GM18505 (cell line): ENCODE measurements at regions not wholly inside any gene's neighbourhood (a gene's known extent, or its start where the extent isn't known, plus 50 kb on each side); places are given as distances from the start of the nearest gene placed in this dataset.
"Not testable (repeated sequence)": the region's sequence is repeated elsewhere in the genome, so short reads cannot be mapped to it uniquely, and the experiment has no call there.

Experiments used
- ATAC-seq: cut with Tn5 transposase; IDR thresholded peaks from one replicate; pipeline ENCODE4 v1.9.1; 2021; ENCODE audit not compliant: unreplicated experiment
- POLR2A ChIP-seq: IDR thresholded peaks from 4 replicates; pipeline ENCODE4 v1.6.1; 2011; ENCODE audit warnings: borderline replicate concordance; ENCODE audit not compliant: insufficient read depth, insufficient read length; ENCODE audit errors: extremely low read depth

- no peak for TF ChIP-seq POLR2A
- no peak for ATAC-seq
These were observed 78.4 kb upstream of the EMX2 start for GRCh38 chr10:117464176-117464575.

GRCh38 chr10:117463545-117463920 lies 79.0 kb upstream of the EMX2 start:
- no peak for ATAC-seq
- TF ChIP-seq POLR2A: no peak

- no peak for TF ChIP-seq POLR2A
- ATAC-seq: no peak
These were observed 79.6 kb upstream of the EMX2 start for GRCh38 chr10:117462816-117463544.

DNA sequence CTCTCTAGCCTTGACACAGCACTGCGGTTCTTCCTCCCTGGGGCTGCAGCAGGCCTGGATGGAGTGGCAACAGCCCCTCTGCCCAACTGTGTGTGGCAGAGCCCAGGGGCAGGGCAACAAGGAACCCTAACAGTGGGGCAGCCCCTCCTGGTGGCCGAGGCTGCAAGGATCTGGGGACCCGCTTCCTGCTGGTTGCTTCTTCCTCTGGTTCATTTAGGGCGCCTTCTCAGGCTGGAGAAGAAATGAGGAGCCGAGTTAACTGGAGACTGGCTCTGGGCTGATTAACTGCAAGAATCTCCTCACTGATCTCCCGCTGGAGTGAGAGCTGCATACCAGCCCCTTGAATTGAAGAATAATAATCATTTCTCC lies 80.1 kb upstream of the EMX2 start:
- TF ChIP-seq POLR2A: no peak
- no peak for ATAC-seq

DNA sequence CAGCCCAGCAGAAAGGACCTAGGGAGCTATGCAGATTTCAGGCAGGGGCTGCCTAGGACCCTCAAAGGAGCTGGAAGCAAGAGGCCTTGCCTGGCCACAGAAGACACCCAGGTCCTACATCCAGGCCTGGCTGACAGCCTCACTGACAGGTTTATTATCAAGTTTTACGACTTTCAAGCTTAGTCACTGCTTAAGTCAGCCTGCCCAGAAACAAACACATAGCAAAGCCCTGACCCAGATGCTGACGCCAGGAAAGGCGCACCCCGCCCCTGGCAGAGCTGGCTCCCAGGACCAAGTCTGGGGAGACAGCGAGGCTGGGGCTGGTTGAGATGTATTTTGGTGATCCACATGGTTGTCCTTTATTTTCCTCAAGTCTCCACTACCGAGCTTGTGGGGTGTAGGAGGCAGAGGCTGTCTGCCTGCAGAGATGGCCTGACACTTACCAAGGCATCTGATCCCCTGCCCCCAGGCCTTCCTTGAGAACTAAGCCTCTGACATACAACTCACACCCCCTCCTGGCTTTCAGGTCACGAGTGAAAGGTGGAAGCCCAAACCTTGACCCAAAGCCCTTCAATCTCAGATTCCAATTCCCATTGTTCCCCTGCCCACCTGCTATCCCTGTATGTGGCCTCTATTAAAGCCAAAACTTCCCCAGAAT lies 80.7 kb upstream of the EMX2 start:
- TF ChIP-seq POLR2A: no peak
- no peak for ATAC-seq

GRCh38 chr10:117460846-117461765 lies 81.4 kb upstream of the EMX2 start:
- TF ChIP-seq POLR2A: no peak
- no peak for ATAC-seq

DNA sequence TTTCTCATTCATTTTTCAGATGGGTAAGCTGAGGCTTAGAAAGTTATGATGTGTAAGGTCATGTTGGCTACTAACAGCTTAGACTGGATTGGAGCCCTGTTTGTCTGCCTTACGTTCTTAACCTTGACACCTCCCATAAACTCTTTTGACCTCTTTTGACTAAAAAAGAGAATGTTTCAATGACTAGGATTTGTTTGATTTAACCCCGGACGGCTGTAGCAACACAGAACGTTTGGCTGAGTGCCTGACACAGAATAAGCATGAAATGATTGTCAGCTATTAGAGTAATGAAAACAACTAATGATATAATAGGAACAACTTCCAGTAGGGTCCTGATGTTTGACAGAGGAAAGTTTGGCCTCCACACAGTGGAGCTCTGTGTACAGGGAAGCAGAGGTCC lies 83.3 kb upstream of the PDZD8 start:
- no peak for ATAC-seq

DNA sequence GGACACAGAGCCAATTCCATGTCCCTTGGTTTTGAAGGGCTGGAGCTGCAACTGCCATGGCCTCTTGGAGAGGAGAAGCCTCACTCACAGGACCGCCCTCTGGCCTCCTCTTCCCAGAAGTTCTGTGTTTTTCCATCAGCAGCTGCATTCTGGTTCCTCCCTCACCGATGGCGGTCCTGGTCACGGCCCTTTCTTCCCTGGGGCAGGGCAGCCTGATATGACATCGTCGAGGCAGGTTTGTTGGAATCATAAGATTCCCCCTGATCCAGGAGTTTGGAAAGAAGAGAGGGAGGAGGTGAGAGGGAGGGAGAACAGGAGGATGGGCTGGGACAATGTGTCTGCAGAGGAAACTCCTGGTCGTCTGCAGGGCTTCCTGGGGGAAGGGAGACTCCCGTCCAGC lies 82.7 kb upstream of the PDZD8 start:
- no peak for ATAC-seq
- no peak for TF ChIP-seq POLR2A

More for the DNA sequence above, 83.3 kb upstream of the PDZD8 start:
- TF ChIP-seq POLR2A: no peak

GRCh38 chr10:117457071-117457810 lies 82.0 kb upstream of the PDZD8 start:
- ATAC-seq: no peak
- no peak for TF ChIP-seq POLR2A

GRCh38 chr10:117455346-117455745 lies 80.1 kb upstream of the PDZD8 start:
- no peak for TF ChIP-seq POLR2A
- ATAC-seq: no peak

DNA sequence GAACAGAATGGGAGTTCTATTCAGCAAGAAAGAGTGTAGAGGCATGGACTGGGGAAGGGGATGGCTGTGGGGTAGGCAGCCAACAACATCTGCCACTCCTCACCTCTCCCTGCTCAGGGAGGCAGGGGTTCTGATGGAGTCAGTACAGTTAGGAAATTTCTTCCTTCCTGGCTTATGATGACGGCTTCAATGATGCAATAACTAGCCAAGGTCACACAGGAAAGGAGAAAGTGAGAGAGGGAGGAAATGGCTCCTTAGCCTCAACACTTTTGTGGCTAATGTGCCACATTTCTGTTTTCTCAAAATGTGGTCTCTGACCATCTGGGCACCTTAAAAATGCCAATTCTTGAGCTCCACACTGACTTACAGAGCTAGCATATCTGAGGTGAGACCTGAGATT lies 79.3 kb upstream of the PDZD8 start:
- no peak for ATAC-seq
- TF ChIP-seq POLR2A: no peak

- not testable (repeated sequence) for ATAC-seq
These were observed 78.2 kb upstream of the PDZD8 start for GRCh38 chr10:117453484-117453883.

DNA sequence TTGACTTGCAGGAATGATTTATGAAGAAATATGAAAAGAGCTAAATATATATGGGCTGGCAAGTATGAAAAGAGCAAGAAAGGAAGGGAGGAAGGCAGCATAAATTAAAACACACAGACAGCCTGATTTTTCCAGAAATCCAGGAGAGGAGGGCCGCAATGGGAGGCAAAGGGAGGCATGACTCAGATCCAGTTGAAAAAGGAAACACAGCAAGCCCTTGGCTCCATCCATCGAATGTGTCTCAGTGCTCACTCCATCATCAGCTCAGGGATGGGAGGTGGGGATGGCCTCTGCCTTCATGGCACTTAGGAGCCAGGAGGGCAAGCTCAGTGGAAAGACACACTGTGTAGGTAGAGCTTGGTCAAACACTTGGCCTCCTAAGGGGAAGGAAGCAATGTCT lies 75.7 kb upstream of the PDZD8 start:
- TF ChIP-seq POLR2A: no peak
- ATAC-seq: no peak

DNA sequence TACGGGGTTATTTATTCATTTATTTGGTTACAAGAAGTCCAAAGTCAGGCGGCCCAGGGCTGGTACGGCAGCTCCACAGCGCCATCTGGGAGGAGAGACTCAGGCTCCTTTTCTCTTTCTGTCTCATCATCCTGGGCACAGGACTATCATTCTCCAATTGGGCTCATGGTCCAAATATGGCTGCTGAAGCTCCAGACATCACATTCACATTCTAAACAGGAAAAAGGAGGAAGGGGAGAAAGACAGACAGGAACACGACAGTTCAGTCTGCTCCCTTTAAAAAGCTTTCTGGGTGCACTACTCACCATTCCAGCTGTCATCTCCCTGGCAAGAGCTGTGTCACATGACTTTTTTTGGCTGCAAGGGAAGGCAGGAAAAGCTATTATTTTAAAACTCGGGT lies 74.4 kb upstream of the PDZD8 start:
- ATAC-seq: no peak
- TF ChIP-seq POLR2A: no peak

DNA sequence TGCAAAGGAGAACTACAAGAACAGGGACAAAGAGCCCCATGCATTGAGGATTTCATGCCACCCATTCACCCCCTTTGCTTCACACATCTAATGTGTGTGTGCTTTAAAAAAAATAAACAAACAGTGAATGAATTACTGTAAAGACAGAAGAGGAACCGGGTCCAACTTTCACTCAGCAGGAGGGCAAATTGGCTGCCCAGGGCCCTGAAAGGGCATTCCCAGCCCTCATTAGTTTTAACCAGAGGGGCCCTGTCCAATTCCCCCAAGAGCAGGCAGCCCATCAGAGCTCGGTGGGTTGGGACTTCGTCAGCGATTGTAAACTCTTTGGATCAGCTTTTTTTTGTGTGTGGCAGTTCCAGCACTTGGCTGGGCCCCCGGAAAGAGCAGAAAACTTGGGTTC lies 73.6 kb upstream of the PDZD8 start:
- ATAC-seq: no peak

More for the DNA sequence above, 73.6 kb upstream of the PDZD8 start:
- TF ChIP-seq POLR2A: no peak
